PC-9 (cell line): ENCODE measurements at regions not wholly inside any gene's neighbourhood (a gene's known extent, or its start where the extent isn't known, plus 50 kb on each side); places are given as distances from the start of the nearest gene placed in this dataset.
A peak's percentile ranks its signal among the peaks of the same experiment; 100 is the strongest.

Experiments
- BruUV-seq: library from RNA; stranded (reverse); fragments of 400-500 nt; replicated peaks from 2 replicates; lab custom pipeline; 2021; lab: Mats Ljungman, UMichigan
- CTCF ChIA-PET: fragments of 300-600 bp; sonication (Branson Sonifier 250); formaldehyde crosslinking; loops from one replicate; lab custom pipeline; 2022; ENCODE audit warnings: antibody characterized with exemption; lab: Charles Lee
- POLR2A ChIA-PET: fragments of 300-600 bp; sonication (Branson Sonifier 250); formaldehyde crosslinking; loops from one replicate; lab custom pipeline; 2022; ENCODE audit warnings: antibody characterized with exemption; ENCODE audit not compliant: unreplicated experiment; lab: Charles Lee
- DNase-seq, 2 experiments: peaks; one replicate each; pipeline versions ENCODE4 v3.0.0 to v3.0.0-alpha.2; 2015 to 2022; ENCODE audit warnings: mixed read lengths in 1 of 2
- H2AFZ ChIP-seq: fragments of 200-600 bp; sonication (generic); 2 replicates; pipeline ENCODE4 v1.8.1; 2017; ENCODE audit warnings: antibody characterized with exemption
- H3F3A ChIP-seq: fragments of 200-600 bp; sonication (generic); 2 replicates; pipeline ENCODE4 v1.8.1; 2017; ENCODE audit warnings: antibody characterized with exemption, mild to moderate bottlenecking, low read depth; ENCODE audit not compliant: insufficient read depth
- H3K27ac ChIP-seq: fragments of 200-600 bp; sonication (generic); 2 replicates; pipeline ENCODE4 v1.6.1; 2016; ENCODE audit warnings: mixed run types
- H3K27me3 ChIP-seq: fragments of 200-600 bp; sonication (generic); 2 replicates; pipeline ENCODE4 v1.6.1; 2016; ENCODE audit warnings: low read depth, mixed run types; ENCODE audit not compliant: insufficient read depth
- H3K36me3 ChIP-seq: fragments of 200-600 bp; sonication (generic); 2 replicates; pipeline ENCODE4 v1.6.1; 2016; ENCODE audit warnings: low read depth, mixed run types
- H3K4me1 ChIP-seq: fragments of 200-600 bp; sonication (generic); replicated peaks from 2 replicates; pipeline ENCODE4 v1.6.1; 2016; ENCODE audit warnings: mixed run types; ENCODE audit not compliant: insufficient read depth
- H3K4me2 ChIP-seq: fragments of 200-600 bp; sonication (generic); 2 replicates; pipeline ENCODE4 v1.6.1; 2017; ENCODE audit warnings: mixed run types
- H3K4me3 ChIP-seq: fragments of 200-600 bp; sonication (generic); 2 replicates; pipeline ENCODE4 v1.6.1; 2016; ENCODE audit warnings: mixed run types
- H3K79me2 ChIP-seq: fragments of 200-600 bp; sonication (generic); 2 replicates; pipeline ENCODE4 v1.6.1; 2017; ENCODE audit warnings: low read depth, mixed run types
- H3K9me2 ChIP-seq: fragments of 200-600 bp; sonication (generic); 2 replicates; pipeline ENCODE4 v1.8.1; 2017; ENCODE audit warnings: mild to moderate bottlenecking; ENCODE audit not compliant: insufficient read depth
- H3K9me3 ChIP-seq: fragments of 200-600 bp; sonication (generic); 2 replicates; pipeline ENCODE4 v1.8.1; 2016; ENCODE audit warnings: low read depth; ENCODE audit not compliant: insufficient read depth
- H4K20me1 ChIP-seq: fragments of 200-600 bp; sonication (generic); 2 replicates; pipeline ENCODE4 v1.8.1; 2017; ENCODE audit not compliant: insufficient read depth
- EZH2 ChIP-seq: fragments of 200-600 bp; sonication (generic); IDR thresholded peaks from 2 replicates; pipeline ENCODE4 v1.8.0; 2017; ENCODE audit warnings: antibody characterized with exemption, low read depth
- intact Hi-C: fragments of 100-400 bp; cut with micrococcal nuclease; formaldehyde crosslinking; loops from one replicate; pipeline ENCODE4 v1.10.0; 2022; ENCODE audit not compliant: unreplicated experiment
- TF ChIP-seq, protein P1 (sequence below): fragments of 200-600 bp; sonication (generic); conservative IDR thresholded peaks from 2 replicates; pipeline ENCODE4 v1.6.1; 2017; ENCODE audit warnings: mixed run types, antibody characterized with exemption, mild to moderate bottlenecking, moderate library complexity

- BruUV-seq, result no TSS peak
- intact Hi-C loops, result no loop called here
- no peak for TF ChIP-seq EZH2
- TF ChIP-seq, protein P1, sequence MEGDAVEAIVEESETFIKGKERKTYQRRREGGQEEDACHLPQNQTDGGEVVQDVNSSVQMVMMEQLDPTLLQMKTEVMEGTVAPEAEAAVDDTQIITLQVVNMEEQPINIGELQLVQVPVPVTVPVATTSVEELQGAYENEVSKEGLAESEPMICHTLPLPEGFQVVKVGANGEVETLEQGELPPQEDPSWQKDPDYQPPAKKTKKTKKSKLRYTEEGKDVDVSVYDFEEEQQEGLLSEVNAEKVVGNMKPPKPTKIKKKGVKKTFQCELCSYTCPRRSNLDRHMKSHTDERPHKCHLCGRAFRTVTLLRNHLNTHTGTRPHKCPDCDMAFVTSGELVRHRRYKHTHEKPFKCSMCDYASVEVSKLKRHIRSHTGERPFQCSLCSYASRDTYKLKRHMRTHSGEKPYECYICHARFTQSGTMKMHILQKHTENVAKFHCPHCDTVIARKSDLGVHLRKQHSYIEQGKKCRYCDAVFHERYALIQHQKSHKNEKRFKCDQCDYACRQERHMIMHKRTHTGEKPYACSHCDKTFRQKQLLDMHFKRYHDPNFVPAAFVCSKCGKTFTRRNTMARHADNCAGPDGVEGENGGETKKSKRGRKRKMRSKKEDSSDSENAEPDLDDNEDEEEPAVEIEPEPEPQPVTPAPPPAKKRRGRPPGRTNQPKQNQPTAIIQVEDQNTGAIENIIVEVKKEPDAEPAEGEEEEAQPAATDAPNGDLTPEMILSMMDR, result no peak
- POLR2A ChIA-PET, result no interaction called here
- peaks cover 8% of the 10 kb centered on the region; the same call in 1 of the 2 replicates for H3K9me3 ChIP-seq
- H3K36me3 ChIP-seq, result no peaks in the 10 kb centered on the region
- no peaks in the 10 kb centered on the region; the same call in 1 of the 2 replicates for H4K20me1 ChIP-seq
- no peaks in the 10 kb centered on the region for H3K9me2 ChIP-seq
- DNase-seq, result no peak
- H3K4me2 ChIP-seq, result no peak overlapping the region
- no peaks in the 10 kb centered on the region for H3K27me3 ChIP-seq
- no peak overlapping the region for H3K4me3 ChIP-seq
- no peaks in the 10 kb centered on the region for H3K79me2 ChIP-seq
- no peak overlapping the region for H3K27ac ChIP-seq
- CTCF ChIA-PET, result no interaction called here
- H3F3A ChIP-seq, result peaks cover under 1% of the 10 kb centered on the region; the same call in 1 of the 2 replicates
- no peak overlapping the region for H2AFZ ChIP-seq
- peaks cover 1% of the 10 kb centered on the region; the same call in 1 of the 2 replicates for H3K4me1 ChIP-seq
Measured at GRCh38 chr1:199265319-199265718, 626.5 kb downstream of the PTPRC start.

DNA sequence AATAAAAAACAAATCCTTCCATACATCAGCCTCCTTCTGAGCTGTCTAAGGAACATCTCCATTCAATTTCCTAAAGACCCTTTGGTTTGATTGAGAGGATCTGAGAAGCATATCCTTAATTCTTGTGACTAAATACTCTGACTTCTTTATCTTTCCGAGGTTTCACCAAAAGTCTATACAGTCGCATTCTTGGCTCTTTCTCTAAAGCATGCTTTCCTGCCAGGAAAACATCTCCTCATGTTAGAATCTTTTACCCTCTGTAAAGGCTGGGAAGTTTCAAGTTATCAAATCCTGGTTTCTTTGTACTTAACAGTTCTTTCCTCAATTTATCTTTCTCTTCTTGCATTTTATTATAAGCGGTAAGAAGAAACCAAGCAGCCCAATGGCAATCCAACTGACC is 630.4 kb downstream of the PTPRC start:
- no TSS peak for BruUV-seq
- H3K36me3 ChIP-seq, result no peaks in the 10 kb centered on the region
- ChIA-PET CTCF (no interaction called here), POLR2A (no interaction called here)
- DNase-seq, result no peak
- no peak overlapping the region for H3K4me2 ChIP-seq
- H3K27ac ChIP-seq, result no peak overlapping the region
- H4K20me1 ChIP-seq, result no peaks in the 10 kb centered on the region
- H3K79me2 ChIP-seq, result no peaks in the 10 kb centered on the region
- no peaks in the 10 kb centered on the region for H3K27me3 ChIP-seq
- no peaks in the 10 kb centered on the region for H3K9me2 ChIP-seq
- intact Hi-C loops, result no loop called here
- H2AFZ ChIP-seq, result no peak overlapping the region
- peaks cover 39% of the 10 kb centered on the region for H3K4me1 ChIP-seq
- TF ChIP-seq, protein P1, result no peak
- no peak for TF ChIP-seq EZH2
- peaks cover 37% of the 10 kb centered on the region for H3F3A ChIP-seq
- H3K4me3 ChIP-seq, result no peak overlapping the region
- H3K9me3 ChIP-seq, result peaks cover 15% of the 10 kb centered on the region

- TF ChIP-seq EZH2, result no peak
- TF ChIP-seq, protein P1, result no peak
- H3K79me2 ChIP-seq, result no peaks in the 10 kb centered on the region
- BruUV-seq, result no TSS peak
- H3K27ac ChIP-seq, result peak overlapping the region; percentile 98
- DNase-seq, result peak; percentile 14 to 90
- POLR2A ChIA-PET, result interaction anchor here (0.6 kb wide), 1 partner anchor 1769 kb away, joined by 3 read pairs; no protein-coding TSS in a partner anchor
- H3K4me1 ChIP-seq, result peaks cover 52% of the 10 kb centered on the region
- H2AFZ ChIP-seq, result peak overlapping the region; percentile 36; the same call in 1 of the 2 replicates
- peaks cover 40% of the 10 kb centered on the region for H3F3A ChIP-seq
- CTCF ChIA-PET, result no interaction called here
- H3K36me3 ChIP-seq, result no peaks in the 10 kb centered on the region
- H3K27me3 ChIP-seq, result no peaks in the 10 kb centered on the region
- no peaks in the 10 kb centered on the region for H4K20me1 ChIP-seq
- peak overlapping the region; percentile 64 for H3K4me2 ChIP-seq
- intact Hi-C loops, result loop anchor here (1.0 kb wide), 1 partner anchor 337 kb away; no protein-coding TSS in a partner anchor
- H3K9me2 ChIP-seq, result no peaks in the 10 kb centered on the region
- H3K9me3 ChIP-seq, result peaks cover 15% of the 10 kb centered on the region
- H3K4me3 ChIP-seq, result peak overlapping the region; percentile 21; the same call in 1 of the 2 replicates
Measured at GRCh38 chr1:199272139-199272544, 633.3 kb downstream of the PTPRC start.
